NCI-H1417 (cell line): ENCODE measurements at regions not wholly inside any gene's neighbourhood (a gene's known extent, or its start where the extent isn't known, plus 50 kb on each side); places are given as distances from the start of the nearest gene placed in this dataset.
A peak's percentile ranks its signal among the peaks of the same experiment; 100 is the strongest.
"Not testable (repeated sequence)": the region's sequence is repeated elsewhere in the genome, so short reads cannot be mapped to it uniquely, and the experiment has no call there.

Experiments used
- DNase-seq, 3 experiments: peaks; one replicate each; lab custom pipeline; 2025; lab: John Stamatoyannopoulos, UW

DNA sequence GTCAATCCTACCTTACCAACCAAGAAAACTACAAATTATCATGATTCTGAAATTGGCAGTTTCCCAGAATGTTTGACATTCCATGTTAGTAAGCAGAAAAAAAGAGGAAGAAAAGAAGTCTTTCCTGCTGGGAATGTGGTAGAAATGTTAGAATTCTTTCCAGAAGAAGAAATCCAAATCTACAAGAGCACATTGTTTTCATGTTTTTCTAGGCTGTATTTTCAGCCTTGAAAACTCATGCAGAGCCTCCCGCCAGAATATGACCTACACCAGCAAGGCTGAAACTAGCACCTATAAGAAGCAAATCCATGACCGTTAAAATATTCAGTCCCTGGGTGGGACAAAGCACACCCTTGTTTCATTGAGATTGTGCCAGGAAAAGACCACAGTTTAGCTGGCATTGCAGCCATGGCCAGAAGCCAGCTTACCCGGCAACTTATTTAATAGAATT, 259.4 kb downstream of the GJA1 start:
- no peak for DNase-seq

DNA sequence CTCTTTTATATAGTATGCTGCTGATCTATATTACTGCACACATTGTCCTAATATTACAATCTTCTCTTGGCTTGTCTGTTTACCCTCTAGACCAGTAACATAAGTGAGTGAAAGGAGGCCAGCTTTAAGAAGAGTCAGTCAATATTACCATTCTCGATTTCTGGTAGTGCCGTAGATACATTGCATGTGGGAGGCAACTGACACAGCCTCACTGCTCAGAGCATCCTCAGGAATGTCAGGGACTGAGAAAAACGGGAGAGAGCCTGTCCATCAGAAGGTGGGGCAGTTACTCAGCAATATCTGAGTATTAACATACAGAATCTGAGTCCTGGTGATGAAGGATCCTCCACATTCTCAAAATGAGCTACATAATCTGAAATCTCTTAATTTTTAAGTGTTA, 259.9 kb downstream of the GJA1 start:
- DNase-seq: no peak

DNA sequence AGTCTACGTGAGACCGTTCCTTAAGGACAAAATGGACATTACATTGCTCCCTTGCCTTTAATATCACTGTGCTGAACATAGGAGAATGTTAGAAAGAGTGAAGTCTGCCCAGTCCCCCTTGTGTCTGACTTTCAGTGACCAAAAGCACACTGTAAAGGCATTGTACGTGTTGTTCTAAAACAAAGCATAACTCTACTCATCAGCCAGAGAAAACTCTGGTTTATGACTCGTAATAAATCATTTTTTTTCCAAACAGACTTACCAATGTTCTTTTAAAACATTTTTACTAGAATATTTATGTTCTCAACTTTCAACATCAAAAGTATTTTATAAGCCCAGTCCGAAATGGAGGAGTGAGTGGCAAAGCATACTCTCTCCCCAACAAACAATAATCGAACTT, 262.5 kb downstream of the GJA1 start:
- DNase-seq: no peak

DNA sequence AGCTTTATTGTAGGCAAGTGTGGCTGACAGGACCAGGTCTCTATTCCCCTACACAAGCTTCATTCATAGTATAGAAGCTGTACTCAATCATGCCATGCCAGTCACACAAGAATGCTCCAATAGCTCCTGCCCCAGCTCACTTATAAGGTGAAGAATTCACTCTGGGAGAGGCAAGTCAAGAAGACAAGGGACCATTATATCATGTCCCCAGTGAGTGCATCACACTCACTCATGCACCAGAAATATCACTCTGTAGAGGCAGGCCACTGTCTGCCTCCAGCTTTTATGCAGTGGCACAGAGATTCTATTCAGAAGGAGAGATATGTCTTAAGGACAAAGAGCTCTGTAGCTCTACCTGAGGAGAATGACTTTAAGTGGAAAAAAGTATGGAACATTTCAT, 263.2 kb downstream of the GJA1 start:
- no peak for DNase-seq

DNA sequence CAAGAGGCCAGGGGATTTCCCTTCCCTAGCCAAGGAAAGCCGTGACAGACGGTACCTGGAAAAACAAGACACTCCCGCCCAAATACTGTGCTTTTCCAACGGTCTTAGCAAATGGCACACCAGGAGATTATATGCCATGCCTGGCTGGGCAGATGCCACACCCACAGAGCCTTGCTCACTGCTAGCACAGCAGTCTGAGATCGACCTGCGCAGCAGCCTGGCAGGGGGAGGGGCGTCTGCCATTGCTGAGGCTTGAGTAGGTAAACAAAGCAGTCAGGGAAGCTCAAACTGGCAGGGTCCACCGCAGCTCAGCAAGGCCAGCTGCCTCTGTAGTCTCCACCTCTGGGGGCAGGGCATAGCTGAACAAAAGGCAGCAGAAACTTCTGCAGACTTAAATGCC, 267.7 kb downstream of the GJA1 start:
- not testable (repeated sequence) for DNase-seq

DNA sequence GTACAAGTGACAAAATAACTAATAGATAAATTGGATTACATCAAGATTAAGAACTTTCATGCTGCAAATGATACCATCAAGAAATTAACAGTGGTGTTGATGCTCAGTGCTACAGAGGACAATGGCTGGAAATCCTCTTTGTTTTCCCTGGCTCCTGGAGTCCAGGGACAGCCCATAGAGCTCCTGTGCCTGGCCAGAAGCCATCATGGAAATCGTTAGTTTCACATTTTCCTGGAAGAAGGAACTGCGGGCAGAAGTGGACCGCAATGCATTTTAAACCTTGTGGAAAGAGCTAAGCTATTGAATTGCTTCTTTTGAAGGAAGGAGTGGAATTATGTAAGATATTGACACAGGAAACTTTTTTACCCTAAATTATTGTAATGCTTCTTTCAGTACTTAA, 276.0 kb downstream of the GJA1 start:
- no peak for DNase-seq

DNA sequence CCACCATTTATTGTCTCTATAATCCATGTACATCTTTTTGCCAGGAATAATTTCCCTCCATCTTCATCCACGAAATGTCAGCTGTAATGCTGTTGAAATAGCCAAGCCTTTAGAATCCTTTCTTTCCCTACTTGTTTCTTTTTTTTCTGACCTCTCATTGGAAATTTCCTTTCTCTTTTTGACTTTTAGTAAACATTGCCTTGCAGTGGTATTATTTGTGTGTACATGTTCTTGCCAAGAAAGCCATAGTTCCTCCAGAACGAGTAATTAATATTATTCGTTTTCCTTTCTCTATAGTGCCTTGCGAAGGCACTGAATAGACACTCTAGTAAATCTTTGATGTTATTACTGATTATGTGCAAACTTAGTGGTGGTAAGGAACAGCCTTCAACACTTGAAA, 282.2 kb downstream of the GJA1 start:
- DNase-seq: no peak

DNA sequence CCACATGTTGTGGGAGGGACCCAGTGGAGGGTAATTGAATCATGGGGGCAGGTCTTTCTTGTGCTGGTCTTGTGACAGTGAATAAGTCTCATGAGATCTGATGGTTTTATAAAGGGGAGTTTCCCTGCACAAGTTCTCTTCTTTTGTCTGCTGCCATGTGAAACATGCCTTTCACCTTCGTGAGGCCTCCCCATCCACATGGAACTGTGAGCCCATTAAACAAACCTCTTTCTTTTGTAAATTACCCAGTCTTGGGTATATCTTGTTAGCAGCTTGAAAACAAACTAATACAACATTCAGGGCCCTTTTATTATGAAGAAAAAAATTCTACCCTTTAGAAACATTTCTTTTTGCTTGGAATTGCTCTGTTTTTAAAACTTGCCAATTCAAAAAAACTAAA, 285.4 kb downstream of the GJA1 start:
- not testable (repeated sequence) for DNase-seq

DNA sequence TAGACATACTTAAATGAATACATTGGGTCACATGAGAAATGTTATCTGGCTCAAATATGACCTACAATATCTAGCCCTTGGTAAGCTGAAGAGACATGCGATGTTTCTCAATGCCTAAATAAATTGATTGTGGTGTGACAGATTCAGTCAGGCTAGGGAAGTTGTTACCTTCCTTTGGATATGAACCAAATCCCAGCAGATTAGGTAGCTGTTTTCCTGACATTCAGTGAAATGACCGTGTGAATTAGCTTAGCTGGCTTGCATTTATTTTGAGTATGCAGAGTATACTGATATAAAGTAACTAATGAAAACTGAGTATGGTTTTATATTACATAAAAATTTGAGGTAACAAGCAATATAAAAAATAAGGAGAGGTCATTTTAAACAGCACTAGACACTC, 288.2 kb downstream of the GJA1 start:
- no peak for DNase-seq

DNA sequence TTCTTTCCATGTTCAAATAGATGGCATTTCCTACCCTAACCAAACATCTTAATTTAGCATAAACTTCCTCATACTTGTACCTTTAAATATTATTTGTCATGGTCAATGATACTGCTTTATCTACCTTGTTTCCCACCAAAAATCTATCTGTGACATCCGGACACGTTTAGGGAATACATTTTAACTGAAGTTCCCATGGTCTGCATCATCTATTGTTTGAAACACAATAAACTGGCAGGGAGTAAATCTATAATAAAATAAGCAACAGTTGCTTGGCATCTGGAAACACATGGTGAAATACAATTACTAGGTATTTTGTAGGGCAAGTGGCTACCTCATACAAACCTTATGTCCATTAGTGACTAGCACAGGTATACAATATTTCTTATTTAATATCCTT, 289.1 kb downstream of the GJA1 start:
- peak in 1 of 3 experiments; percentile 26 for DNase-seq

DNA sequence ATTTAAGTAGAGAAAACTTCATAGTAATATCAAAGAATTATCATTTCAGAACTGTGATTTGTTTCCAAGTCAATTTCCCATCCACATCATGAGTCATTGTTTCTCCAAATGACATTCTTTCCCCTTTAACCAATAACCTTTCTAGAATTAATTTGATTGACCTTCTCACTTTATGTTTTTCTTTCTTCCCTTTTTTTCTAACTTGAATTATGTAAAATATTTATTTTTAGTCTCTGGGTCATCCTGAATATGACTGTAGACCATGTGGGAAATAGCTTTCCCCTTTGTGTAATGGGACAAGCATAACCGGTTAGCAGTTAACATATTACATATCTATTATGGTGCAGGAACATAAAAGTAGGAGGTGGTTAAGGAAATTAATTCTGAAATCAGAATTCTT, 291.1 kb downstream of the GJA1 start:
- no peak for DNase-seq

DNA sequence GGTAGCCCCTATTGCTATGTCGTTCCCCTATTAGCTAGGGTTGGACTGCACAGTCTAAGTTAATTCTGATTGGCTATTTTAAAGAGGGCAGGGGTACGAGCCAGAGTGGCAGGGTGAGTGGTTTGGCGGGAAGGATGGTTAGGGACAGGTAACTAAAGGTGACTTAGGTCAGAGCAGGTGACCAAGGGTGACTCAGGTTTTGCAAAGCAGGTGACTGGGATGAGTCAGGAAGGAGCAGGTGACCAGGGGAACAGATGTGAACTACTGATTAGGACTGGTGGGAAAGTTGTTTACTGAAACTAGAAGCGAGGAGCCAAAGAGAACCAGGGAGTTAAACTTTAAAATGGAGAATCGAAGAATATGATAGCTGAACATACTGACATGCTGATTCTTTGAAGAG, 295.2 kb downstream of the GJA1 start:
- no peak for DNase-seq

DNA sequence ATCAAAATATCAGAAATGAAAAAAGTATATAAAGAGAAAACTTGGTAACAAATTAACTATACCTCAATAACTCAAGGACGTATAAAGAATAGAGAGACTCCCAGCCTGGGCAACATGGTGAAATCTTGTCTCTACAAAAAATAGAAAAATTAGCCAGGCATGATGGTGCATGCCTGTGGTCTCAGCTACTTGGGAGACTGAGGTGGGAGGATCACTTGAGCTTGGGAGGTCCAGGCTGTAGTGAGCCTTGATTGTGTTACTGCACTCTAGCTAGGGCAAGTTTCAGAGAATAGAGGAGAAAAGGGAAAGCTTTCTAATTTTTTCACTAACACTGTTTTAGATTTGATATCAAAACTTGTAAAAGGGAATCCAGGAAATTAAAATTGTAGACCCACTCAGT, 295.9 kb downstream of the GJA1 start:
- DNase-seq: no peak

DNA sequence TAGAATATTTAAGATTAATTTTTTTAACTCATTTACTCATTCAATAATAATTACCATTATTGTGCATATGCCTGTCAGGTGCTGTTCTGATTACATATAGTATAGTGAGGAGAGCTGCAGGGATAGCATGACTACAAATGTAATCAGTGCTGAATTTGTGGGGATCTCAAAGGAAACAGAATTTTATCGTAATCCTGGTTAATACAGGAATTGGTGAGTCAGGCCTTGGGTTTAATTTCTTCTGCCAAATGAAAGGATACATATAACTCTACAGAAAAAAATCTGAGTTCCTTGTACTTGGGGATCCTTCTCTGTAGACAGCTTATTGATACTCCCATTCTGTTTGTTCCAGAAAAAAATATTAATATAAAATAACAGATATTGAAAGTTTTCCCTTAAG, 297.2 kb downstream of the GJA1 start:
- DNase-seq: no peak

DNA sequence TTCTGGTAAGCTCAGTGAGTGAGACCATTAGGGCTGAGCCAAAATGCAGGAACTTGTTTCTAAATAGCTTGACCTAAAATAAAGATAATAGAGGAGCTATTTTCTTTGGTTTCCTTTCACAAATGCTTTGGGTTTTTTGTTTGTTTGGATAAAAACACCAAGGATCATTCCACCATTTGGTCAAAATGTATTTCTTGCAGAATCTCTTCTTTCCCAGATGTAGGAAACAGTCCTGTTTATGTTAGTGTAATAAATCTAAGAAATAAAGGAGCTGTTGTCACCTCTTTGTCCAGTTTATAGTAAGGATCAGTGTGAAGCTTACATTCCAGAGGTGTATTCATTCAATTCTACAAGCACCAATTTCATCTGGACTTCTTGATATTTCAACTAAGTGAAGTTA, 297.8 kb downstream of the GJA1 start:
- no peak for DNase-seq

DNA sequence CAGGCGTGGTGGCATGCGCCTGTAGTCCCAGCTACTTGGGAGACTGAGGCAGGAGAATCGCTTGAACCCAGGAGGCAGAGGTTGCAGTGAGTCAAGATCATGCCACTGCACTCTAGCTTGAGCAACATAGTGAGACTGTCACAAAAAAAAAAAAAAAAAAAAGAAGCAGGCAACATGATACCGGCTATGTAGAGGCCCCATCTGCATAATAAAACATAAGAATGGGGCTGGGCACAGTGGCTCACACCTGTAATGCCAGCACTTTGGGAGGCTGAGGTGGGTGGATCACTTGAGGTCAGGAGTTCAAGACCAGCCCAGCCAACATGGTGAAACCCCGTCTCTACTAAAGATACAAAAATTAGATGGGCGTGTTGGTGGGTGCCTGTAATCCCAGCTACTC, 304.7 kb downstream of the GJA1 start:
- not testable (repeated sequence) for DNase-seq

DNA sequence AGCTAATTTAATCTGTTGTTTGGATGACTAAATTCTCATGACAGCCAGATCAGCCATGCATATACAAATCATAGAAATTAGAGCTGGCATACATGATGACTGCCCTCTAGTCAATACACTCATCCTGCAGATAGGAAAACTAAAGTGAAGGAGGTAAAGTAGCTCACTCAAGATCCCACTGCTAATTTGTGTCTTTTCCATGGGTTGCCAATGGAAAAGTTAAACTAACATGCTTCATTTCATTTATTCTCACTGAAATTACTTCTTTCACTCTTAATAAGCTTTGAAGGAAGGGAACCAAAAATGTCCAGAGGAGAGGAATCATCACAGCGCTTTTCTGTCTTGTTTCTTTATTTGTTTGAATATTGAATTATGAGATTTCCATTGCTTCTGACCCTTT, 308.2 kb downstream of the GJA1 start:
- DNase-seq: no peak

DNA sequence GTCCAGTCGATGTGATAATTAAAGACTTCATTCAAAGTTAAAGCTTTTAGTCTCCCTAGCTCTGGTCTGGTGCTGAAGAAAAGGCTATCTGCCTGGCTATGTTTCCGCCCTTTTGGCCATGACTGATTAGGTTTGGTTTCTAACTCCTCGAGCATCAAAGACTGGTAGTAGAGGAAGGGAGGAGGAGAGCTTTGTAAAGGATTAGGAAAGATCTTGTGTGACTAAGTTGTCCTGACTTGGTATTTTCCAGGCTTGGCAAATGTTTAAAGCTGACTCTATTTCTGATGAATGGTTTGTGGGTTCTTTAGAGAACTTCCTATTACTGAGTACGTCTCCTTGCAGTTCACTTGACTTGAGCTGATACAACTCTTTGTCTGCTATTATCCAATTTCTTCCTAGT, 312.9 kb downstream of the GJA1 start:
- no peak for DNase-seq

DNA sequence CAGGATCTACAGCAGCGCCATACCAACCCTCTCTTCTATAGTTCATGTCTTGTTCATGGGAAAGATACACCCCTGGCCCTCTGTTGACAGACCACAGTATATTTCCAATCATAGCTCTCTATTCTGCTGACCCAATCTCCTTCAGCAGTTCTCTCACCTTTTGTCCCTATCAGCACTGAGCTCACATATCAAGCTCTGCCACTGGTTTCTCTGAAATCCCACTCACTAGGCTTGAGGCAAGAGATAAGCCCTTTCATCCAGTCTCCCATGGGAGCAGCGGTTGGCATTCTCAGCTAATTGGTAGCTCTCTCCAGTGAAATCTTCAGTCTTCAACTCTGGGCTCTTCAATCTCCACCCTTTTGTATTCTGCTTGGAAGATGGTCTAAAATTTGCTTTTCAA, 313.4 kb downstream of the GJA1 start:
- DNase-seq: peak in 1 of 3 experiments; percentile 5

DNA sequence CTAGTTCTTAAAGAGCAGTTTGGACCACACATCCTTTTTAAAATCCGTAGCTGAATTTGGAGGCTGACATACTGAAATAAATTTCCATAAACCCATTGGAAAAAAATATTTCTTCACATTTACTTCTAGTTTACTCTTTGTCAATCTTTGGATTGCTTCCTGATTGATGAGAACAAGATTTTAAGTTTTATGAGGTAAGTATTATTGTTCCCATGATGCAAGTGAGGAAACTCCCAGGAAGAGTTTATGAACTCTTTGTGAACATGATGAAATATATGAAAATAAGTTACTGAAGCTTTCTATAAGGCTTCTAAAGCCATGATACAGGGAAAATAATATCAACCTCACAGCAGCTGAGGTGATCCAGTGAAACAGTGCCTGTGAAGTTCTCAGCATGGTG, 320.0 kb downstream of the GJA1 start:
- no peak for DNase-seq

DNA sequence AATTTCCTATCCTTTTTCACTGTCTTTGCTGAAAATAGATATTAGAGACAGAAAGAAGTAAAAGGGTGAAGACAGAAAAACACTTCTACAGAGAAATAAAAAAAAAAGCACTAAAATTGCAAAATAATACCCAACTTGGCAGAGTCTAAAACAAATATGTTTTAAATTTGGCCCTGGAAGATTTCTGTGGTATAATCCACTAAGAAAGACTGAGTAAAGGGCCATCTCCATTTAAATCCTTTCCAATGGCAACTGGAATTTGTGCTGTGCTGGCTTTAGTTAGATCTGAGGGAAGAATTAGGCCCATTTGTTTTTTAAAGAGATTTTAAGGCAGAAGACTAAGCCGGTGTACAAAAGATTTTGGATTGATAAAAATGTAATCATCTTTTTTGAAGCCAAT, 321.2 kb downstream of the GJA1 start:
- DNase-seq: no peak

DNA sequence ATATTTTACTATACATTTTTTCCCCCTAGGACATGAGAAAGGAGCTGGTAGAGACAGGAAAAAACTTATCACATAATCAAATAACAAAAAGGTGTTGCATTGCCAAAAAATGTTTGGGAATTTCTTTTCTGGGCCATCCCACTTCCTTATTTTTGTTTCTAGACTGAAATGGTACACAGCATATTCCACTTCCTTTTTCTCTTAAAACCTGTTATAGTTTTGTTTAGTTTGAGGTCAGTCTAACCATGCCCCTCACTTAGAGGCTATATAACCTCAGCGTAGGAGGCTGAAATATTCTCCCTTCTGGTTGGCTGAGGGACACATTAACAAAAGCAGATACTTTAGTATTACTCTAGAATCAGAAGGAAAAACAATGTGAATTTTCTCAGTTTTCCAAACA, 323.9 kb downstream of the GJA1 start:
- DNase-seq: no peak

DNA sequence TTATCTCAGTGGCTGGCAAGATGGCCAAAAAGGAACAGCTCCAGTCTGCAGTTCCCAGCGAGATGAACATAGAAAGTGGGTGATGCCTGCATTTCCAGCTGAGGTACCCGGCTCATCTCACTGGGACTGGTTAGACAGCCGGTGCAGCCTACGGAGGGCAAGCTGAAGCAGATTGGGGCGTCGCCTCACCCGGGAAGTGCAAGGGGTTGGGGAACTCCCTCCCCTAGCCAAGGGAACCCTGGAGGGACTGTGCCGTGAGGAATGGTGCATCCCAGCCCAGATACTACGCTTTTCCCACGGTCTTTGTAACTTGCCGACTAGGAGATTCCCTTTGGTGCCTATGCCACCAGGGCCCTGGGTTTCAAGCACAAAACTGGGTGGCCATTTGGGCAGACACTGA, 324.7 kb downstream of the GJA1 start:
- DNase-seq: no peak

DNA sequence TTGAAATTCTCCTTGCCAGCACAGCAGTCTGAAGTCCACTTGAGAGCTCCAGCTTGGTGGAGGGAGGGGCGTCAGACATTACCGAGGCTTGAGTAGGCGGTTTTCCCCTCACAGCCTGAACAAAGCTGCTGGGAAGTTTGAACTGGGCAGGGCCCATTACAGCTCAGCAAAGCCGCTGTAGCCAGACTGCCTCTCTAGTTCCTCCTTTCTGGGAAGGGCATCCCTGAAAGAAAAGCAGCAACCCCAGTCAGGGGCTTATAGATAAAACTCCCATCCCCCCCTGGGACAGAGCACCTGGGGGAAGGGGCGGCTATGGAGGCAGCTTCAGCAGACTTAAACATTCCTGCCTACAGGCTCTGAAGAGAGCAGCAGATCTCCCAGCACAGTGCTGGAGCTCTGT, 325.3 kb downstream of the GJA1 start:
- DNase-seq: no peak

DNA sequence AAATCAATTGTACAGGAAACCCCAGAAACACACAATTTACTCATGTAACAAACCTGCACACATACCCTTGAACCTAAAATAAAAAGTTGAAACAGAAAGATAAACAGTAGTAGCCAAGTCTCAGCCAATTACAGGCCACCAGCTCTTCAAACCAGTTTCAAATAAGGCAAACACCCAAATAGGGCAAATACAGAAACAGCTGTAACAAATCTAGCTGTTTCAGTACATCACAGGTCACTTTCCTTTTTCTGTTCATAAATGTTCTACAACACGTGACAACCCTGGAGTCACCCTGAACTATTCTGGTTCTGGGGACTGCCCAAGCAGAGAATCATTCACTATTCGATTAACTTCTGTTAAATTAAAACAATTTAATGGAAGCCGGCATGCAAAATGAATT, 329.0 kb downstream of the GJA1 start:
- no peak for DNase-seq
